ENCODE measurements at regions not wholly inside any gene's neighbourhood (a gene's known extent, or its start where the extent isn't known, plus 50 kb on each side); places are given as distances from the start of the nearest gene placed in this dataset.

- no peak for TF ChIP-seq CTCF (IDR thresholded peaks at IDR 0.05; ENCODE audit: insufficient read depth, low read length)
- no peak for TF ChIP-seq POLR2AphosphoS5 (IDR thresholded peaks at IDR 0.05; ENCODE audit: low read depth)
- no peak for TF ChIP-seq SPI1 (IDR thresholded peaks at IDR 0.05; ENCODE audit: borderline replicate concordance, low read depth)
- no peak for TF ChIP-seq GABPA (IDR thresholded peaks at IDR 0.05; ENCODE audit: low read depth)
- TF ChIP-seq REST (IDR thresholded peaks at IDR 0.05; ENCODE audit: insufficient replicate concordance, low read depth), result no peak
Observed at GRCh38 chr4:26059391-26060154, 145.6 kb downstream of the SMIM20 start.

Data from HL-60 (cell line).